A549 (cell line): ENCODE measurements at regions not wholly inside any gene's neighbourhood (a gene's known extent, or its start where the extent isn't known, plus 50 kb on each side); places are given as distances from the start of the nearest gene placed in this dataset.

ENCODE experiments used
- CEBPB ChIP-seq, 2 experiments: fragments of >200 bp in 1 of 2; sonication (Bioruptor Twin) in 1 of 2; formaldehyde crosslinking in 1 of 2; IDR thresholded peaks; 2 replicates each; pipeline ENCODE4 v1.6.1; 2012 to 2016
- CTCF ChIP-seq: fragments of >200 bp; sonication (Bioruptor Twin); formaldehyde crosslinking; IDR thresholded peaks from 3 replicates; pipeline ENCODE4 v1.5.1; 2016
- EP300 ChIP-seq, 2 experiments: fragments of >200 bp; sonication (Bioruptor Twin); formaldehyde crosslinking; IDR thresholded peaks; 2 replicates in 1 of 2; 3 replicates in 1 of 2; pipeline ENCODE4 v1.6.1; 2016 to 2017
- ESRRA ChIP-seq: fragments of 150-350 bp; IDR thresholded peaks from 2 replicates; pipeline ENCODE4 v1.6.1; 2014; ENCODE audit warnings: mild to moderate bottlenecking, low read length, borderline replicate concordance
- HDAC2 ChIP-seq: fragments of 200-600 bp; sonication (generic); IDR thresholded peaks from 2 replicates; pipeline ENCODE4 v1.6.1; 2016
- HOXB5 ChIP-seq: fragments of 250-450 bp; sonication (Bioruptor Pico); IDR thresholded peaks from 2 replicates; pipeline ENCODE4 v1.5.0; 2020; ENCODE audit warnings: mild to moderate bottlenecking, moderate library complexity
- MAX ChIP-seq: IDR thresholded peaks from 2 replicates; pipeline ENCODE4 v1.6.1; 2012
- POLR2AphosphoS2 ChIP-seq: conservative IDR thresholded peaks from 2 replicates; pipeline ENCODE4 v1.6.1; 2012; ENCODE audit warnings: low read length, improper control_type of control experiment, inconsistent platforms
- REST ChIP-seq: fragments of 200-600 bp; sonication (generic); IDR thresholded peaks from 2 replicates; pipeline ENCODE4 v1.6.1; 2016; ENCODE audit warnings: antibody characterized with exemption, mild to moderate bottlenecking, moderate library complexity
- TFCP2L1 ChIP-seq: fragments of 250-450 bp; sonication (Bioruptor Pico); IDR thresholded peaks from 2 replicates; pipeline ENCODE4 v1.5.0; 2021; ENCODE audit warnings: mild to moderate bottlenecking

- TF ChIP-seq CTCF (no peak), EP300 (IDR thresholded peaks at IDR 0.05) (no peak), POLR2AphosphoS2 (no peak), ESRRA (no peak), TFCP2L1 (CRISPR knock-in tag) (no peak), MAX (no peak), HOXB5 (CRISPR knock-in tag) (no peak), CEBPB (IDR thresholded peaks at IDR 0.05) (no peak), REST (no peak), HDAC2 (no peak)
Measured at GRCh38 chr2:71830497-71831192, 317.0 kb downstream of the CYP26B1 start.
